Activated CD4-positive, CD25-positive, alpha-beta regulatory T cell treated with anti-CD3 and anti-CD28 coated beads, Interleukin-2, amount 50 U/mL, for 16 hours (primary cell): ENCODE measurements at regions not wholly inside any gene's neighbourhood (a gene's known extent, or its start where the extent isn't known, plus 50 kb on each side); places are given as distances from the start of the nearest gene placed in this dataset.
"Not testable (repeated sequence)": the region's sequence is repeated elsewhere in the genome, so short reads cannot be mapped to it uniquely, and the experiment has no call there.

ENCODE experiments used
- DNase-seq: peaks from one replicate; pipeline ENCODE4 v3.0.0-alpha.2; 2020; ENCODE audit warnings: low read depth, low spot score

- DNase-seq = not testable (repeated sequence)
Observed at GRCh38 chr2:87638872-87639271, 109.0 kb upstream of the PLGLB2 start.

GRCh38 chr2:87639801-87640440, 108.0 kb upstream of the PLGLB2 start:
- DNase-seq = not testable (repeated sequence)

GRCh38 chr2:87640961-87641563, 106.8 kb upstream of the PLGLB2 start:
- DNase-seq = not testable (repeated sequence)

GRCh38 chr2:87643165-87643564, 104.7 kb upstream of the PLGLB2 start:
- DNase-seq = not testable (repeated sequence)

GRCh38 chr2:87647737-87648498, 100.0 kb upstream of the PLGLB2 start:
- not testable (repeated sequence) for DNase-seq

- not testable (repeated sequence) for DNase-seq
Observed at GRCh38 chr2:87648815-87649214, 99.1 kb upstream of the PLGLB2 start.

- not testable (repeated sequence) for DNase-seq
Observed at GRCh38 chr2:87649871-87650270, 98.0 kb upstream of the PLGLB2 start.

GRCh38 chr2:87650837-87651236, 97.0 kb upstream of the PLGLB2 start:
- DNase-seq = not testable (repeated sequence)

- not testable (repeated sequence) for DNase-seq
Observed at GRCh38 chr2:87651589-87651988, 96.3 kb upstream of the PLGLB2 start.

- not testable (repeated sequence) for DNase-seq
Observed at GRCh38 chr2:87653373-87653772, 94.5 kb upstream of the PLGLB2 start.

GRCh38 chr2:87654136-87654814, 93.6 kb upstream of the PLGLB2 start:
- not testable (repeated sequence) for DNase-seq

GRCh38 chr2:87657915-87658314, 90.0 kb upstream of the PLGLB2 start:
- DNase-seq = not testable (repeated sequence)

- DNase-seq = not testable (repeated sequence)
Observed at GRCh38 chr2:87658357-87658756, 89.5 kb upstream of the PLGLB2 start.

- DNase-seq = not testable (repeated sequence)
Observed at GRCh38 chr2:87658976-87659375, 88.9 kb upstream of the PLGLB2 start.

GRCh38 chr2:87660164-87660563, 87.7 kb upstream of the PLGLB2 start:
- DNase-seq = not testable (repeated sequence)

GRCh38 chr2:87662316-87663290, 85.3 kb upstream of the PLGLB2 start:
- DNase-seq = not testable (repeated sequence)

- DNase-seq = not testable (repeated sequence)
Observed at GRCh38 chr2:87663347-87663746, 84.5 kb upstream of the PLGLB2 start.

- DNase-seq = not testable (repeated sequence)
Observed at GRCh38 chr2:87667027-87667426, 80.9 kb upstream of the PLGLB2 start.

- DNase-seq = not testable (repeated sequence)
Observed at GRCh38 chr2:87668361-87668760, 79.5 kb upstream of the PLGLB2 start.

GRCh38 chr2:87669633-87670231, 78.2 kb upstream of the PLGLB2 start:
- not testable (repeated sequence) for DNase-seq
